GM03348 (cell line): ENCODE measurements at regions not wholly inside any gene's neighbourhood (a gene's known extent, or its start where the extent isn't known, plus 50 kb on each side); places are given as distances from the start of the nearest gene placed in this dataset.

Source experiments
- DNase-seq: peaks from one replicate; pipeline ENCODE4 v3.0.0; 2012; ENCODE audit warnings: low spot score

- no peak for DNase-seq
These were observed 278.9 kb downstream of the NPHP4 start for GRCh38 chr1:5713101-5714010.

DNA sequence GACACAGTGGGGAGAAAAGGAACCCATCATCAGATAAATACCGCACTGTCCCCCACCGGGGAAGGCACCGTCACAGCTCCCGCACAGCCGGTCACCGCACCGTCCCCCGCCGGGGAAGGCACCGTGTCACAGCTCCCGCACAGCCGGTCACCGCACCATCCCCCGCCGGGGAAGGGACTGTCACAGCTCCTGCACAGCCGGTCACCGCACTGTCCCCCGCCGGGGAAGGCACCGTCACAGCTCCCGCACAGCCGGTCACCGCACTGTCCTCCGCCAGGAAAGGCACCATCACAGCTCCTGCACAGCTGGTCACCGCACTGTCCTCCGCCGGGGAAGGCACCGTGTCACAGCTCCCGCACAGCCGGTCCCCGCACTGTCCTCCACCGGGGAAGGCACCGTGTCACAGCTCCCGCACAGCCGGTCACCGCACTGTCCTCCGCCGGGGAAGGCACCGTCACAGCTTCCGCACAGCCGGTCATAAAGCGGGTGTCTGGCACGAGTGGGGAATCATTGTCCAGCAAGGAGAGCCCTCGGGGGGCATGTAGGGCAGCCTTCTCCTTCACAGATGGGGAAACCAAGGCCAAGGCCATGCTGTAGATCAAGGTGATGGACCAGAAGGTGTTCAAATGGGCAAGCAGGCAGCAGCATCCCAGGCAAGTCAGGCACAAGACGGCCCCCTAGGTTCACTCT lies 280.1 kb downstream of the NPHP4 start:
- DNase-seq: no peak

DNA sequence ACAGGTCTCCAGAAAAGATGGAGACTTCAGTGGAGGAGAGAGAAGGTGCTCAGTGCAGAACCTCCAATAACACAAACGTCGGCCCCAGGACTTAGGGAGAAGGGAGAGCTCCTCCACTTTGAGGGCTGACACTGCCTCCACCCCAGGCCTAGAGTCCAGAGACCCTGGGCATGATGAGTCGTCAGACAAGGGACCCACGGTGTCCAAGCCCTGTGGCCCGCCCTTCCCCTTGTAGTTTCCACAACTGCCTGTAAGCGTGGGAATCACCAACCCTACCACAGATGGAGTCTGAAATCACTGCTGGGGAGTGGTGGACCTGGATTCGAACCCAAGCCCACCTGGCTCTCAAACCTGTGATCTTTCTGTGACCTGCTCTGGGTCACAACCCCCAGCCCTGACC lies 281.1 kb downstream of the NPHP4 start:
- no peak for DNase-seq

DNA sequence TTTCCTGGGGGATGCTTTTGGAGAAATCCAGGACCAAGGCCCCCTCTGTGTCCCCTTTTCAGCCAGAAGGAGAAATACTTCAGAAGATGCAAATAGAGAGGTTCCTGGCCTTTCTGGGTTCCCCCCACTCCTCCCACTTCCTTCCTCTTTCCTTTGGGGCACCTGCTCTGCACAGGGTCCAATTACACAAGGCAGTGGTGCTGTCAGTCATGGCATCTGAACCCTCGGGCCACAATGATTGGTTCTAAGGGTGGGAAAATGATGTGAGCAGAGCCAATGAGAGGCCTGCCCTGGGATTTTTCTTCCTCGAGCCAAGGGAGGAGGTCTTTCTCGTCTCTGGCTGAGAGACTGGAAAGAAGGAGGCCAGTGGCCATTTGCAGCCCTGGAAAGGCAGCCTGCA lies 282.2 kb downstream of the NPHP4 start:
- DNase-seq: no peak

DNA sequence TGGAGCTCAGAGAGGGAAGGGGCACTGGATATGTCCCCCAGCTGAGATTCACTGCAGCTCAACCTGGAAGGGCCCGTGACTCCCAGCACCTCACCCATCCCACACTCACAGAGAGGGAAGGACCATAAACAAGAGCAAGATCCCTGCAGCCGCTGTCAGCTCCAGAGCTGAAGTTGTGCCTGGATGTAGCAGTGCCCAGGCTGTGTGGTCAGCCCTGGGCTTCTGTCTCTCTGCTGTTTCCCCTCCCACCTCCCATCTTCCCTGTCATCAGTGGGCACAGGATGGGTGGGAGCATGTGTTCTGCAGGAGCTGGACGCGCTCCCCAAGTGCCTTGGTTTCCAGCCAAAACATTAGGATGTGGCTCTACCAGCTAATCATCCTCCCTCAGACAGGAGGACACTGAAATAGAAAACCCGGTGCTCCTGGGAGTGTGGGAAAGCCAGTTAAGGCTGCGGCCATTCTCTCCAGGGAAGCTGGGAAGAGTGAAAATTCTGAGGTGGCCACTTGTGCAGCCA lies 282.7 kb downstream of the NPHP4 start:
- no peak for DNase-seq

- no peak for DNase-seq
These were observed 283.6 kb downstream of the NPHP4 start for GRCh38 chr1:5708346-5709245.

DNA sequence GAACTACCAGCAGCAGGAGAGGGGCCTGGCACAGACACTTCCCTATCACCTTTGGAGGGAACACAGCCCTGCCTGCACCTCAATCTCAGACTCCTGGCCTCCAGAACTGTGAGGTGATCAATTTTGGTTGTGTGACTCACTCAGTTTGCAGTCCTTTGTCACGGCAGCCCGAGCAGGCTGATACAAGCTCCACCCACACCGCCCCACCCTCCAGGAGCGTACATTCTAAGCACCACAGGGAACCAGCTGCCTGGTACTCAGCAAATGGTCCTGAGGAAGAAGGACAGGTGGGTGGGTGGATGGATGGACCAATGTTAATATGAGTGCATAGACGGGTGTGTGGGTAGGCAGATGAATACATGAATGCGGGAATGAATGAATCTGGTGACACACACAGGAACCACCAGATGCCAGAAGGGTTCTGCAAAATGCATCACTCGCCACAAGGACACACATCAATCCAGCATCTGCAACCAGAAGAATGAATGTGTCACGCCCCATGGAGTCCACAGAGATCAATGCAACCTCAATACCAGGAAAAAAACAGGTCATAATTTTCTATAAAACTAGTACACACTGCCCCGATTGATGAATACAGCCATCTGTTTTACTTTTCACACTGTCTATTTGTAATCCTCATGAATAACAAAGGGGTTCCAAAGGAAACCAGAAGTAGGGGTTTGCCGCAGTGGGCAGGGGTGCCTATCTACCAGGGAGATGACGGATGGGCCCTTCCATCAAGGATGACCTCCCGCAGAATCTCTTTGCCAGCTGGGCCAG lies 284.5 kb downstream of the NPHP4 start:
- no peak for DNase-seq

- DNase-seq: no peak
These were observed 286.0 kb downstream of the NPHP4 start for GRCh38 chr1:5706239-5706638.

DNA sequence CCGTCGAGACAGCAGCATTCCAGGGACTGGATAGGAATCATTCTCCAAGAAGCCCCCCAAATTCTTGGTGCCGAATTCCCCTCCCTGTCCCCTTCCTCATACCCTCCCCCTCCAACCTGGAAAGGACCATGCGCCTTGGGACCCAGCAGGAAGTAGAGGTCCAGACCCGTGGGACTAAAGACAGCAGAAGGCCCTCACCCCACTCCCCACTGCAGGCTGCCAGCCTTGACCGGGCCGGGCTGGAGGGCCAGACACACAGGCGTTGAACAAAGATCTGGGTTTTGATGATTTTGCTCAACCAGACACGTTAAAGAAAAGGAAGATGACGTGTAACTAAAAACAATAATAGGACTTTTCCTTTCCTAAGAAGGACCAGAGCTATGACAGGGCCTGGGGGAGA lies 286.5 kb downstream of the NPHP4 start:
- DNase-seq: no peak

GRCh38 chr1:5704561-5705514 lies 287.4 kb downstream of the NPHP4 start:
- DNase-seq: no peak

GRCh38 chr1:5701642-5702041 lies 290.6 kb downstream of the NPHP4 start:
- DNase-seq: no peak

GRCh38 chr1:5693568-5693967 lies 298.7 kb downstream of the NPHP4 start:
- no peak for DNase-seq

DNA sequence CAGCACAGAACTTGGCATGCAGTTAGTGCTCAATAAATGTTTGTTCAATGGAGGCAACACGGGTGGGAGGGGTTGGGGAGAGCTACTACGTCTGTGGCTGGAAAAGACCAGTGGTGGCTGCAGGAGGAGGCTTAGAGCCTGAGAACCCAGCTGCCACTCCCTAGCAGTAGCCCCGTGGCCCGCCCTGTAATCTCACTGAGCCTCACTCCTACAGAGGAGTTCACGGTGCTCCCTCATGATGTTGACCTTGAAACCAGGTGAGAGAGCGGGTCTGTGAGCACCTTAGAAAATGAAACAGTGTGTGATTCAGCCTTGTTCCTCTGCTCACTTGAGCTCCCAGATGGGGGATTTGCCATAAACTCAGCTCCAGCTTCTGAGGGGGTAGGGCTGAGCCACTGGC lies 299.6 kb downstream of the NPHP4 start:
- DNase-seq: no peak

- no peak for DNase-seq
These were observed 300.3 kb downstream of the NPHP4 start for GRCh38 chr1:5691795-5692509.

DNA sequence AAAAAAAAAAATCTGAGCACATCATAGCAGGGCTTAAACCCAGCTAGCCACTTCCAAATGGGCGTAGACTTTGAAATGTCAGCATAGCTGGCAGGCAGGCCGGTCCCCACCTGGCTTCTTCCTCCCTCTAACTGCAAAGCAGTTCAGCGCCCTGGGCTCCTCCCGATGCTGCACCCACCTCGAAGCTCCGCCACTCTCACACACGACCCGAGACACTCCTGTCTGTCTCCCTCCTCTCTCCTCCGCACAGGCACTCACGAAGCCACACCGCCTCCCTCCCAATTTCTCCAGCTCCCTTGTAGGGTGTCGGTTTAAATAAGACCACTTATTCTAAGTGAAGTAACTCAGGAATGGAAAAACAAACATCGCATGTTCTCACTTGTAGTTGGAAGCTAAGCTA lies 301.3 kb downstream of the NPHP4 start:
- no peak for DNase-seq

DNA sequence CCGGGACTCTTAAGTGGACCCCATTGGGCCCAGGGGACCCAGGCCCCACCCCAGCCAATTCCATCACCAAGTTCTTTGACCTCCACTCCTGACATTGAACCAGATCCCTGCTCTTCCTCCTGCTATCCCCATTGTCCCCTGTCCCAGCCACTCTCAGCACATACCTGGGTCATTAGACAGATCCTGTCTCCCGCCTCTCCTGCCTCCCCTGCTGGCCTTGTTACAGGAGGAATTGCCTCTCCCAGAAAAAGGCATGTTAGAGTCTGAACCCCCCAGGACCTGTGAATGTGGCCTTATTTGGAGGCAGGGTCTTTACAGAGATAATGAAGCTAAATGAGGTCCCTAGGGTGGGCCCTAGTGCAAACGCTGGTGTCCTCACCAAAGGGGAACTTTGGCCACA lies 301.9 kb downstream of the NPHP4 start:
- DNase-seq: no peak

DNA sequence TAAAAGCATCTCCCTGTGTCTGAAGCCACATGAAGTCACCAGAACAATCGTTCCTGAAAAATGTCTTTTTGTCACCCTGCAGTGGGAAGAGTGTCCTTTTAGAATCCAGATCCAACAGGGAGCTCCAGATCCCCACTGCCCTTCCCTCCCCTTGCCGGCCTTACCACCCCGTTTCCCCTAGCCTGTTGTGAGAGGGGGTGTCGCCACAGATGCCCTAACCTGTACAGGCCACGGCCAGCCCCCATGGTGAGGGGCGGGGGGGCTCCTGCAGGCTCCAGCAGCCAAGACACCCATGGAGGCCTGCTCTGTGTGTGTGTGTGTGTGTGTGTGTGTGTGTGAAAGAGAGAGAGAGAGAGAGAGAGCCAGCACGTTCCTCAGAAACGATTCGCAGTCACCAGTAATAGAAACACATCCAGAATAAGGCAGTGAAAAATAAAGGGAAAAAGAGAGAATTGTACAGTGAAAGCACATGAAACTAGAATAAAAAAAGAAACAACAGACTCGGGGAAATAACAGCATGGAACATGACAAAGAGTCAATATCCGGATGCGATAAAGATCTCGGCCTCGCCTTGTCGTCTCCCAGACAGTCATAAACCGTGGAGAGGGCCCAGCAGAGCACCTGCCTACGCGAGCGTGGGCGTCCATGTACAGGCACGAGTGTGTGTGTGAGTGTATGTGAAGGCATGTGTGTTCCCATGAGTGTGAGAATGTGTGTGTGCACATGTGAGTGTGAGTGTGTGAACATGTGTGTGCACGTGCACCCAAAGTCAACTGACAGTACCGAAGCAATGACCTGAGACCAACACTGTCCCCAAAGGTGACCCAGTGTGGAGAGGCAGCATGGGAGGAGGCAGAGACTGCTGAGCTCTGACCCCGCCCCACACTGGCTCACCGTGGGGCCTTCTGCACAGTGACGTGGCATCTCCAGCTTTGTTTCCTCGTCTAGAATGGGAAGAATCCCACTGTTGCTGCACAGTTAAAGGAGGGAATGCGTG lies 303.8 kb downstream of the NPHP4 start:
- no peak for DNase-seq
